GM12864 (cell line): ENCODE measurements at regions not wholly inside any gene's neighbourhood (a gene's known extent, or its start where the extent isn't known, plus 50 kb on each side); places are given as distances from the start of the nearest gene placed in this dataset.

Source experiments
- DNase-seq: peaks from one replicate; pipeline ENCODE4 v3.0.0-alpha.2; 2011; ENCODE audit warnings: low read depth
- H3K4me3 ChIP-seq: 2 replicates; pipeline ENCODE4 v1.5.1; 2011; ENCODE audit warnings: mild to moderate bottlenecking, low read depth, low read length, control low read depth
- TF ChIP-seq, protein P1 (sequence below): IDR thresholded peaks from 2 replicates; pipeline ENCODE4 v1.5.1; 2011; ENCODE audit warnings: low read depth, mild to moderate bottlenecking, moderate library complexity, low read length, control low read depth, inconsistent platforms; ENCODE audit errors: missing control alignments

DNA sequence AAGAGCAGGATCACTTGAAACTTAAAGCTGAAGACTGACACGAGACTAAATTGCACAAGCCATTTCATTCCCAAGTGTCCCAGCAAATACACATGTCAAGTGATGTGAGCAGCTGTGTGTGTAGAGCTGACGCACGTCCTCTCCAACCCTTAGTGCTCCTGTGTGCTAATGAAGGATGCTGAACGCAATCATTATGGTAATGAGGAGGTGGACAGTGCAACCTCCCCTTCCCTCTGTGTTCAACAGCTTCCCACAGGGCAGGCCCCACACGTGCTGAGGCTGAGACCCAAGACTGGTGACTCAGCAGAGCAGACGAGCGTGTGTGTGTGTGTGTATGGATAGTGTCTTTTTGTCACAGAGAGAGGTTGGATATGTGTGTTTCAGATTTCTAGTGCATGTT lies 702.1 kb downstream of the SEMA5A start:
- no peak overlapping the region for H3K4me3 ChIP-seq
- DNase-seq: no peak
- TF ChIP-seq, protein P1, sequence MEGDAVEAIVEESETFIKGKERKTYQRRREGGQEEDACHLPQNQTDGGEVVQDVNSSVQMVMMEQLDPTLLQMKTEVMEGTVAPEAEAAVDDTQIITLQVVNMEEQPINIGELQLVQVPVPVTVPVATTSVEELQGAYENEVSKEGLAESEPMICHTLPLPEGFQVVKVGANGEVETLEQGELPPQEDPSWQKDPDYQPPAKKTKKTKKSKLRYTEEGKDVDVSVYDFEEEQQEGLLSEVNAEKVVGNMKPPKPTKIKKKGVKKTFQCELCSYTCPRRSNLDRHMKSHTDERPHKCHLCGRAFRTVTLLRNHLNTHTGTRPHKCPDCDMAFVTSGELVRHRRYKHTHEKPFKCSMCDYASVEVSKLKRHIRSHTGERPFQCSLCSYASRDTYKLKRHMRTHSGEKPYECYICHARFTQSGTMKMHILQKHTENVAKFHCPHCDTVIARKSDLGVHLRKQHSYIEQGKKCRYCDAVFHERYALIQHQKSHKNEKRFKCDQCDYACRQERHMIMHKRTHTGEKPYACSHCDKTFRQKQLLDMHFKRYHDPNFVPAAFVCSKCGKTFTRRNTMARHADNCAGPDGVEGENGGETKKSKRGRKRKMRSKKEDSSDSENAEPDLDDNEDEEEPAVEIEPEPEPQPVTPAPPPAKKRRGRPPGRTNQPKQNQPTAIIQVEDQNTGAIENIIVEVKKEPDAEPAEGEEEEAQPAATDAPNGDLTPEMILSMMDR: no peak

DNA sequence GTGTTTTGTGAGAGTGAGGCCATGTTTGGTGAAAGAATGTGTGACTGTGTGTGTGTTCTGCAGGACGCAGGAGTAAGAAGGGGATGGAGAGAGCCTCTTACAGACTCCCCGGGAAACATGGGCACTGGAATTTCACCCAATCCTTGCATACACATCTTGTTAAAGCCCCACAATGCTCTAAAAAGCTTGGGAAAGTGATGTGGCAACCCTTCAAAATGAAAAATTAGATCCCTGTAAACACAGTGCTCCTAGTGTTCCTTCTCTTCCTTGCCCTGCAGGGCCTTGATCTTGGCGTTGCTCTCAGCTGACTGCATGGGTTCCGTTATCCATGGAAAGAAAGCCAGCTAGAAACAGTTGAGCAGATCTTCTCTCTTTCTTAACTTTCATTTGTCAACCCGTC lies 701.7 kb downstream of the SEMA5A start:
- no peak for DNase-seq
- H3K4me3 ChIP-seq: no peak overlapping the region
- TF ChIP-seq, protein P1: no peak

- TF ChIP-seq, protein P1: no peak
- no peak overlapping the region for H3K4me3 ChIP-seq
- DNase-seq: no peak
Measured at GRCh38 chr5:8844847-8845246, 701.0 kb downstream of the SEMA5A start.

DNA sequence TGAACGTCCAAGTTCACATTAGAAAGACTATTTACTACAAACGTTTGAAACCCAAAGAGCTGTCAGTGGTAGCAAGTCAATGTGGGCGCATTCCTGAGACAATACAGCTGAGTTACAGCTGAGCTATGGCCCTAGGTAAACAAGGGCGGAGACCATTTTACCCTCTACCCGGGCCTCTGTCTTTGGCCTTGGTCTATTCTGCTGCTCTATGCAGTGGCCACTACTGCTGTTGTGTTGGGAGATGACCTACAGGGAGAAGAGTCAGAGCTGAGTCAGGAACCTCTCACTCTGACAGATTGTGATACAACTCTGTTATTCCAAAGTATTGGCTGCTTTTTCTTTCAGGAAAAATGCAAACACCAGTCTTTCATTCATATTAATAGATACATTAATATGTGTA lies 700.6 kb downstream of the SEMA5A start:
- TF ChIP-seq, protein P1: no peak
- DNase-seq: no peak
- no peak overlapping the region for H3K4me3 ChIP-seq

GRCh38 chr5:8848366-8848765 lies 697.5 kb downstream of the SEMA5A start:
- no peak for DNase-seq
- no peak overlapping the region for H3K4me3 ChIP-seq
- TF ChIP-seq, protein P1: no peak

- TF ChIP-seq, protein P1: no peak
- DNase-seq: no peak
- H3K4me3 ChIP-seq: no peak overlapping the region
Measured at GRCh38 chr5:8848997-8849594, 696.8 kb downstream of the SEMA5A start.

GRCh38 chr5:8851101-8851500 lies 694.8 kb downstream of the SEMA5A start:
- H3K4me3 ChIP-seq: no peak overlapping the region
- TF ChIP-seq, protein P1: no peak
- DNase-seq: no peak
